WERI-Rb-1 (cell line): ENCODE measurements at regions not wholly inside any gene's neighbourhood (a gene's known extent, or its start where the extent isn't known, plus 50 kb on each side); places are given as distances from the start of the nearest gene placed in this dataset.
A peak's percentile ranks its signal among the peaks of the same experiment; 100 is the strongest.

ENCODE experiments used
- DNase-seq: peaks from one replicate; pipeline ENCODE4 v3.0.0-alpha.2; 2020
- H3K27ac ChIP-seq: fragments of 250-450 bp; sonication (Bioruptor Pico); 2 replicates; pipeline ENCODE4 v1.5.1; 2020; ENCODE audit warnings: mild to moderate bottlenecking, moderate library complexity
- H3K27me3 ChIP-seq: fragments of 250-450 bp; sonication (Bioruptor Pico); 2 replicates; pipeline ENCODE4 v1.5.1; 2021; ENCODE audit warnings: mild to moderate bottlenecking, low read depth, moderate library complexity; ENCODE audit not compliant: insufficient read depth, severe bottlenecking
- H3K36me3 ChIP-seq: fragments of 250-450 bp; sonication (Bioruptor Pico); 2 replicates; pipeline ENCODE4 v1.5.1; 2020; ENCODE audit warnings: mild to moderate bottlenecking, moderate library complexity
- H3K4me3 ChIP-seq: 2 replicates; pipeline ENCODE4 v1.5.1; 2011; ENCODE audit warnings: low read depth, mild to moderate bottlenecking, control low read depth, low read length
- H3K9me3 ChIP-seq: fragments of 250-450 bp; sonication (Bioruptor Pico); 2 replicates; pipeline ENCODE4 v1.5.1; 2021; ENCODE audit warnings: mild to moderate bottlenecking, moderate library complexity; ENCODE audit not compliant: severe bottlenecking
- TF ChIP-seq, protein P1 (sequence below): IDR thresholded peaks from 2 replicates; pipeline ENCODE4 v1.5.1; 2011; ENCODE audit warnings: low read depth, mild to moderate bottlenecking, control low read depth, inconsistent platforms, low read length

DNA sequence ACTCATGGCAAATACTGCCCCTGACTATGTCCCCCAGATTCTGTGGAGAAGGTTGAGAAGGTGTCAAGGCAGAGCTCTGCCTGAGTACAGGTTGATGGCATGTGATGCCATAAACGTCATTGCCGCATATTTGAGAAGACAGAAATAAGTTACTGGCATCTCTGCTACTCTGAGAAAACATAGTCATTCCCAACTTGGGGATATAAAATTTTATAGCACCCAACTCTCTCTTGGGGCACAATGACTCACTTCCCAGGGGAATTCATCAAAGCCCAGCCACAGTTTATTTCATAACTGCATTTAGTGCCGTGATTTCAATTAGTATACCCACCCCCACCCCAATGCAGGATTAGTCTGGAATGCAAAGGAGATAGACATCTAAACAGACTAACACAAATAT lies 101.9 kb upstream of the TNR start:
- Histone ChIP-seq H3K27me3 (no peaks in the 10 kb centered on the region), H3K27ac (no peak overlapping the region), H3K9me3 (no peaks in the 10 kb centered on the region), H3K36me3 (no peaks in the 10 kb centered on the region), H3K4me3 (no peak overlapping the region)
- TF ChIP-seq, protein P1, sequence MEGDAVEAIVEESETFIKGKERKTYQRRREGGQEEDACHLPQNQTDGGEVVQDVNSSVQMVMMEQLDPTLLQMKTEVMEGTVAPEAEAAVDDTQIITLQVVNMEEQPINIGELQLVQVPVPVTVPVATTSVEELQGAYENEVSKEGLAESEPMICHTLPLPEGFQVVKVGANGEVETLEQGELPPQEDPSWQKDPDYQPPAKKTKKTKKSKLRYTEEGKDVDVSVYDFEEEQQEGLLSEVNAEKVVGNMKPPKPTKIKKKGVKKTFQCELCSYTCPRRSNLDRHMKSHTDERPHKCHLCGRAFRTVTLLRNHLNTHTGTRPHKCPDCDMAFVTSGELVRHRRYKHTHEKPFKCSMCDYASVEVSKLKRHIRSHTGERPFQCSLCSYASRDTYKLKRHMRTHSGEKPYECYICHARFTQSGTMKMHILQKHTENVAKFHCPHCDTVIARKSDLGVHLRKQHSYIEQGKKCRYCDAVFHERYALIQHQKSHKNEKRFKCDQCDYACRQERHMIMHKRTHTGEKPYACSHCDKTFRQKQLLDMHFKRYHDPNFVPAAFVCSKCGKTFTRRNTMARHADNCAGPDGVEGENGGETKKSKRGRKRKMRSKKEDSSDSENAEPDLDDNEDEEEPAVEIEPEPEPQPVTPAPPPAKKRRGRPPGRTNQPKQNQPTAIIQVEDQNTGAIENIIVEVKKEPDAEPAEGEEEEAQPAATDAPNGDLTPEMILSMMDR, result no peak
- no peak for DNase-seq

DNA sequence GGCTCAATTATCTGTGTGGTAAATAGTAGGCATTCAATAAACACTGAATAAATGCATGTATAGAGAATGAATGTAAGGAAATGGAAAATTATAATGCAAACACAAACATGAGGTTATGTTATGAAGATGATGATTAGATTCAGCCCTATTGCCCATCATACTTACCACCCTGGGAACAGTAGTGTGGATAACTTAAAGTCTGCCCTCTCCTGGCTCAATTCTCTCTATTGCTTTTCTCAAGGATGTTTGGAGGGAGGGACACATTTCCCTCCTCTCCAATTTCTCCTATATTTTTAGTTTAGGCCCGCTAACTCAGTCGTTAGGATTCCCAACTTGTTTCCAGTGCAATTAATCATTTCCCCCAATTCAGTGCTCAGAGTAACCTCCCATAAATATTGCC lies 101.5 kb upstream of the TNR start:
- no peak for DNase-seq
- no peaks in the 10 kb centered on the region for H3K27me3 ChIP-seq
- H3K4me3 ChIP-seq, result no peak overlapping the region
- H3K9me3 ChIP-seq, result no peaks in the 10 kb centered on the region
- TF ChIP-seq, protein P1, result peak; percentile 15; the same call in 1 of the 2 replicates
- no peak overlapping the region for H3K27ac ChIP-seq
- no peaks in the 10 kb centered on the region for H3K36me3 ChIP-seq

DNA sequence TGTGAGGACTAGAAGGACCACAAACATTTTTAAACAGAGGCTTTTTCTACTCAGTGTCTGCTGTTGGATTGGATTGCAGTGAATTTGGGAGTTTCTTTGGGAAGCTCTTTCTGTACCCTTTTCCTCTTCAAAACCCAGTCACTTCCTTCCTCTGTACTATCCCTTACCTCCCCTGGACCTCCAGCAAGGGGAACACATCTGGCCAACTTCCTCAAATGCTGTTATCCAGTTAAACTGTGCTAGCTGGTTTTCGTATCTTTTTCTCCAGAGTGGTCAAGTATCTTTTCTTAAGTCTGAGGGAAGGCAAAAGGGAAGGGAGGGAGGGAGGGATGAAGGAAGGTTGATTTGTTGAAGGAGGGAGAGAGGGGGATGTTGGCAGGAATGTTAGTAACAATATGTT lies 99.2 kb upstream of the TNR start:
- Histone ChIP-seq H3K27ac (peak overlapping the region; percentile 29; the same call in 1 of the 2 replicates), H3K9me3 (no peaks in the 10 kb centered on the region), H3K27me3 (no peaks in the 10 kb centered on the region), H3K4me3 (no peak overlapping the region), H3K36me3 (no peaks in the 10 kb centered on the region)
- TF ChIP-seq, protein P1, result no peak
- DNase-seq, result no peak

DNA sequence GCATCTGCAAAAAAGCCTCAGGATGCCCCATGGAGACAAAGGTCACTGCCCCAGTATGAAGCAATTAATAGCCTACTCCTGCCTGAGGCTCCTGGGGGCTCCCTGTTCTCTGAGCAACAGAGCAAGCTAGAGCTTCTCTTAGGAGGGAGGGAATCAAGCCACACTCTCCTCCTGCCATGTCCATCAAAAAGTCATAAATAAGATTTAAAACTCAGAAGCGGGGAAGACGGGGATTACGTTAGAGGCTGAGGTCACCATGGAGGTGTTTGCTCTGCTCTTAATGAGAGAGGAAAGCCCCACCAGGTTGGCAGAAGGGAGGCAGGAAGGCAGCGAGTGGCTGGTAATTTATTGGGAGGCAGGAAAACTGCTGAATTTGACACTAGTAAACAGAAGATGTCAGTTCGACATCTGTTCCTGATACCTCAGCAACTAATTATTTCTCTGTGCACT lies 98.4 kb upstream of the TNR start:
- Histone ChIP-seq H3K27ac (peak overlapping the region; percentile 29), H3K27me3 (no peaks in the 10 kb centered on the region), H3K36me3 (no peaks in the 10 kb centered on the region), H3K4me3 (no peak overlapping the region), H3K9me3 (no peaks in the 10 kb centered on the region)
- TF ChIP-seq, protein P1, result no peak
- DNase-seq, result peak; percentile 60

GRCh38 chr1:175840787-175841186 lies 97.4 kb upstream of the TNR start:
- Histone ChIP-seq H3K4me3 (no peak overlapping the region), H3K9me3 (no peaks in the 10 kb centered on the region), H3K27me3 (no peaks in the 10 kb centered on the region), H3K36me3 (no peaks in the 10 kb centered on the region), H3K27ac (no peak overlapping the region)
- TF ChIP-seq, protein P1, result no peak
- no peak for DNase-seq

- TF ChIP-seq, protein P1, result no peak
- DNase-seq, result no peak
- Histone ChIP-seq H3K27me3 (no peaks in the 10 kb centered on the region), H3K27ac (no peak overlapping the region), H3K4me3 (no peak overlapping the region), H3K9me3 (no peaks in the 10 kb centered on the region), H3K36me3 (no peaks in the 10 kb centered on the region)
Measured at GRCh38 chr1:175839779-175840669, 96.6 kb upstream of the TNR start.
